ENCODE measurements at regions not wholly inside any gene's neighbourhood (a gene's known extent, or its start where the extent isn't known, plus 50 kb on each side); places are given as distances from the start of the nearest gene placed in this dataset.

- in situ Hi-C loops (cut with HindIII; ENCODE audit: low sequenced_read_pairs), result no loop called here
Observed at GRCh38 chr20:52242237-52243230, 51.0 kb upstream of the ZFP64 start.

All from endothelial cell of hepatic sinusoid (primary cell).